ELF-1 (cell line): ENCODE measurements at regions not wholly inside any gene's neighbourhood (a gene's known extent, or its start where the extent isn't known, plus 50 kb on each side); places are given as distances from the start of the nearest gene placed in this dataset.
"Not testable (repeated sequence)": the region's sequence is repeated elsewhere in the genome, so short reads cannot be mapped to it uniquely, and the experiment has no call there.

ENCODE experiments used
- DNase-seq: peaks from one replicate; pipeline ENCODE4 v3.0.0-alpha.2; 2016; ENCODE audit warnings: low read depth, low spot score

DNA sequence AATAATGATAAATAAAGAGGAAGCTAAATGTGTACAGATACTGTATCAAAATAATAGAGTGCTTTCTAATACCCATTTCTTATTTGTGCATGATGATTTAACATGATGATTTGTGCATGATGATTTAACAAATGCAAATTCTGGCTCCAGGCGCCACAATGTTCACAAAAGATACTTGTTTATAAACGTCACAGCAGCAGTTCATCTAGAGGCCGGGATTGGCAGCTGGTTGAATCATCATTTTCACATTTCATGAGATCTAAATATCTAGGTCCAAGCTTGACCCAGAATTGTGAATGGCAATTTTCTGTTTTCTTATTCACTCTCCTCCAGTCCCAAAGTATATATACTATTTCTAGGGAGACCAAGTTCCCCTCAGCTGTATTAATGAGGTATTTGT is 322.0 kb downstream of the SUCLG1 start:
- DNase-seq, result no peak

GRCh38 chr2:84132370-84132769 is 326.7 kb downstream of the SUCLG1 start:
- DNase-seq, result no peak

GRCh38 chr2:84131278-84131830 is 327.7 kb downstream of the SUCLG1 start:
- DNase-seq, result no peak

GRCh38 chr2:84129018-84129417 is 330.1 kb downstream of the SUCLG1 start:
- no peak for DNase-seq

DNA sequence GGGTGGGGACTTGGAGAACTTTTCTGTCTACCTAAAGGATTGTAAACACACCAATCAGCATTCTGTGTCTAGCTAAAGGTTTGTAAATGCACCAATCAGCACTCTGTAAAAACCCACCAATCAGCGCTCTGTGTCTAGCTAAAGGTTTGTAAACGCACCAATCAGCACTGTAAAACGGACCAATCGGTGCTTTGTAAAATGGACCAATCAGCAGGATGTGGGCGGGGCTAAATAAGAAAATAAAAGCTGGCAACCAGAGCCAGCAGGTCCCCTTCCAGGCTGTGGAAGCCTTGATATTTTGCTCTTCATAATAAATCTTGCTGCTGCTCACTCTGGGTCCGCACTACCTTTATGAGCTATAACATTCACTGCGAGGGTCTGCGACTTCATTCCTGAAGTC is 331.3 kb downstream of the SUCLG1 start:
- DNase-seq, result not testable (repeated sequence)

DNA sequence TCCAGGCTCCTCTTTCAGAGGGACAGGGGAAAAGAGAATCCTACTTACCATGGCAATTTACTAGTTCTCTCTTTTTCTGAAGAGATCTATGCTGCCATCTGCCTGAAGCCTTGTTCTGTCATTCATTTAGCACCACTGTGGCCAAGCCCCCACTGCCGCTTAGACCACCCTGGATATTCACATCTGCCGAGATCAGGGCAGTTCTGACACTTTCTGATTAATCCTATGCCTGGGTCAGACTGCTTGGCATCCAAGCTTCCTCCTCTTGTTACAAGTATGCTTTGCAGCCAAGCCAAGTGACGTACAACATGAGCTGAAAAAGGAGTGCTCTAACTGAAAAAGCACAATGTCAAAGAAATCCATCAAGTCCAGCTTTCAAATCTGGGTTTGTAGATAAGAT is 332.6 kb downstream of the SUCLG1 start:
- no peak for DNase-seq

DNA sequence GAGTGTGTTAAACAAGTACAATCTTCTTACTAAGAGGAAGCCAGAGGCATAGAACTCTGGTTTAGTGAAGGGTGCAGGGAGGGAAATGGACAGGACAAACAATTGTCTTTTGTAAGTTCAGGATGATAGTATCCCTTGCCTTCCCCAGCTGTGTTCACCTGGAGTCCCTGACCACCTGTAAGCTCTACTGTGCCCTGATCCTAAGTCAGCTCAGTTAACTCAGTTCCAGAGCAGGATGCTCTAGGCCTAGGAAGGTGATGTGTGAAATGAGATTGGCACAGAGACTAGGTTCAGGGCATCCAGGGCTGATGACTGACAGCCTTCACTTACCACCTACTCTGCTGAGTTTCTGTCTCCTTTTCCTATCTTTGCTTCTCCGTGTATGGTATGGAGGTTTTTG is 333.0 kb downstream of the SUCLG1 start:
- no peak for DNase-seq

DNA sequence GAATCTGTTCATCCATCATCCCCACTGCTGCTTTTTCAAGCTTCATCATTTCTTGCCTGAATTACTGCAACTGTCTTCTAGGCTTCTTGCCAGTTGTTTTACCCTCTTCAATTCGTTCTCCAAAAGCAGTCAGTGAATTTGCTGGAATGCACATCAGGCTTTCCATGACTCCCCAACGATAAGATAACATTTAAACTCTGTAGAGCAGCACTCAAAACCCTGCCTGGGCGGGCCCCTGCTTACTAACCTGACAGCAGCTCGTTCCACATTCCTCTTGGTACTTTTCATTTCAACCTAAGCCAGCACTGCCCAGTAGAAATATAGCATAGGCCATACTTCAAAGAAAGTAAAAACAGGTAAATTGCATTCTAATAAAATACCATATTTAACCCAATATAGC is 342.9 kb downstream of the SUCLG1 start:
- no peak for DNase-seq

DNA sequence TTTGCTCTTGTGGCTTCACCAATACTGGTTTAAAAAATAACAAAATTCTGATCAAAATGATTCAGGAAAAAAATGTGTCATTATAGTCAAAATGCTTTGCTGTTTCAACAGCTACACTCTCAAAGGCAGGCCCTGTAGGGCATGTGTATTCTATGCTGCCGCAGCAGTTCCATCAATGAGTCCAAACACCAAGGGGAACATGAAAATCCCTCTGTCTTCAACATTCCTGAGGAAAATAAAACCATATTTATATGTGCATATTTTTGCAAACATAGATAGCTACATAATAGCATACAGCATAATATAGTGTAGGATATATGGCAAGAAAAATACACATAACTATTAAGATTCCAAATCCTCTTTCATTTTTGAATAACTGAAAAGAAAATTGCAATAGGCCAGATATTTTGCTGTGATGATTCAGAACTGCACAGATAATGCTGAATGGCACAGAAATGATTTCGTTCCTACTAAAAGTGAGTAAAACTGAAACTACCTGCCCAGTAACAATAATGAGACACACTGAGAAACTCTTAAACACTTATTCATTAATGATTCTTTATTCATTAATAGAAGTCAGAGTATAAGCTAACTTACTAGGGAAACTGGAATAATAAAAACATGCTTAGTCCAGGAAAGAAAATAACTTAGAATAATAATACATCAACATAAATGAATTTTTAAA is 343.8 kb downstream of the SUCLG1 start:
- DNase-seq, result no peak

DNA sequence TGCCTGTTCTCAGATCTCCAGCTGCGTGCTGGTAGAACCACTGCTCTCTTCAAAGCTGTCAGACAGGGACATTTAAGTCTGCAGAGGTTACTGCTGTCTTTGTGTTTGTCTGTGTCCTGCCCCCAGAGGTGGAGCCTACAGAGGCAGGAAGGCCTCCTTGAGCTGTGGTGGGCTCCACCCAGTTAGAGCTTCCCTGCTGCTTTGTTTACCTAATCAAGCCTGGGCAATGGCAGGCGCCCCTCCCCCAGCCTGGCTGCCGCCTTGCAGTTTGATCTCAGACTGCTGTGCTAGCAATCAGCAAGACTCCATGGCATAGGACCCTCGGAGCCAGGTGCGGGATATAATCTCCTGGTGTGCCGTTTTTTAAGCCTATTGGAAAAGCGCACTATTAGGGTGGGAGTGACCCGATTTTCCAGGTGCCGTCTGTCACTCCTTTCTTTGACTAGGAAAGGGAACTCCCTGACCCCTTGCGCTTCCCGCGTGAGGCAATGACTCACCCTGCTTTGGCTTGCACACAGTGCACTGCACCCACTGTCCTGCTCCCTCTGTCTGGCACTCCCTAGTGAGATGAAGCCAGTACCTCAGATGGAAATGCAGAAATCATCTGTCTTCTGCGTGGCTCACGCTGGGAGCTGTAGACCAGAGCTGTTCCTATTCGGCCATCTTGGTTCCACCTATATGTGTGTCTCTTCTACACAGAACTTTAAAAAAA is 355.1 kb downstream of the SUCLG1 start:
- not testable (repeated sequence) for DNase-seq

- no peak for DNase-seq
These were observed 356.8 kb downstream of the SUCLG1 start for GRCh38 chr2:84102274-84102673.

- DNase-seq, result no peak
These were observed 370.4 kb downstream of the SUCLG1 start for GRCh38 chr2:84088656-84089055.

DNA sequence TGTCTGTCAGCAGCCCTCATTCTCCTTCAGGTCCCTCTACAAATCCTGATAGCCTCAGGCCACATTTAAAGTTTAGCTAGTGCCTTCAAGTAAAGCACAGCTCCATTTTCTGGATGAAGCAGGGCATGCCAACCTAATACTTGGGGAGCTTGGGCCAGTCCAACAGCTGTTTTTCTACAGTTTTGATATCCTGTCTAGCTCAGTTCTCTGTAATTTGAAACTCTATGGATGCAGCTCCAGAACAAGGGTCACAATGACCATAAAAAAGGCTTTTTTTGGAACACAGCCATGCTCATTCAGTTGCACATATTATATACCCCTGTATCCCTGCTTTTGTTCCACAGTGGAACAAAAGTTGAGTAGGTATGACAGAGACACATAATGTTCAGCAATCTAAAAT is 373.5 kb downstream of the SUCLG1 start:
- peak; percentile 3 for DNase-seq

DNA sequence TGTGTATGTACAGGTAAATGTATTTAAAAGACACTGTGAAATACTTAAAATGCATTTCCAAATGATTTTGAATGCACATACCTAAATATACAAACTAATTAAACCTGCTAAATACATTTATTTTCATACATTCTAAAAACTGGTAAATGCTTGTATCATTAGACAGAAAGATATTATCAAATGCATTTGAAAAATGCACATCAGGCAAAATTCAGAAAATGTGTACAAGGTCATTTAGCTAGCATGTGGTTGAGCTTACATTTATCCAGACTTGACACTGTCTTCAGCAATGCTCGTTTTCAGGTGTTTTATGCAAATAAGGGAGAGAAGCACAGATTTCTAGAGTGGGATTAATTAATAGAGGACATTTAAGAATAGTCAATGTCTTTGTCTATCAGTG is 374.2 kb downstream of the SUCLG1 start:
- no peak for DNase-seq

DNA sequence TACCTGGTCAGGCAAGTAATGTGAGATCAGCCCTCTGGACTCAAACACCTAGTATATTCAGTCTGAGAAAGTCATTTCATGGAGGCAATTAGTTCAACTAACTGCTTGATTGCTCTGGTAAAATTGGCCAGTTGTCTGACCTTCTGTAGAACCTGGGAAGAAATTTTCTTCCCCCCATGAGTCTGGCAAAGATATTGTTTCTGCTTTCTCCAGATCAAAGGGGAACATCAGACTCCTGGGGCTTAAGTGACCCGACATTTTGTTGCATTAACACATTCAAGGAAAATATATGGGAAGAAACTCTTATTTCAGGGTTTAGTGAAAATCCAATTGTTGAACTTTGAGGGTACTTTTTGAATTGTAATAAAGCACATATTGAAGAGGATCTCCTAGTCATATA is 375.1 kb downstream of the SUCLG1 start:
- DNase-seq, result no peak

- DNase-seq, result no peak
These were observed 380.6 kb downstream of the SUCLG1 start for GRCh38 chr2:84078471-84078870.

DNA sequence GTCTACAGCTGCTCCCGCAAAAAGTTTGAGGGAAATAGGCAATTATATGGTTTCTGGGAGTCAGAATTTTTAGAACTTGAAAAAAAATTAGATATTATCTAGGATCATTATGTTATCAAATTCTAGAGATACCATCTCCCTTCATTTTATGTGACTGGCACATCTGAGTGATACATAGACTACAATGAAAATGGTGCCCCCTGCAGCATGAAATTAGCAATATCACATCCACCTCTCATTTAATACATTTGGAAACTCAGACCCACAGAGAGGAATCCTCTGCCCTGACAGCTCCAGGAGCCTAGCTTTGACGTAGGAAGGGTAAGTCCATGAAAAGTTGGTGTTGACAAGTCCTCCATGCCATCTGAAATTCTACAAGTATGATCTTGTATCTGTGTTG is 381.6 kb downstream of the SUCLG1 start:
- DNase-seq, result no peak

GRCh38 chr2:84071050-84071449 is 388.0 kb downstream of the SUCLG1 start:
- no peak for DNase-seq

GRCh38 chr2:84065857-84066256 is 393.2 kb downstream of the SUCLG1 start:
- no peak for DNase-seq

GRCh38 chr2:84057917-84058560 is 401.0 kb downstream of the SUCLG1 start:
- DNase-seq, result no peak

DNA sequence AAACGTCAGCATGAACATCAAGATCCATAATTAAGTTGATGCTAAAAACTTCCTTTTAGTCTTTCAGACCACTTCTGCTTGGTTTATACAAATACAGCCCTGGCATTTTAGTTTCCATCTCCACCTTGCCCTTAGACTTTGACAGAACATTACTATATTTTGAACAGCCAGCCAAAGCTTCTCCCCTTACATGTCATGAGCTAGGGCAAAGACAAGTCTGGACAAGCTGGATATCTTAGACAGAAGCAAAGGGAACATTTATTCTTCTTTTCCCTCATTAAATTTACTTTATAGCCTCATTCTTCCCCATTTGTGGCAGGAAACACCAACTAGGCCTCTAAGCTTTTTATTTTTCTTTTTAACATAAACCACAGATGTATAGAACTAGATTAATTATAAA is 403.3 kb downstream of the SUCLG1 start:
- no peak for DNase-seq

DNA sequence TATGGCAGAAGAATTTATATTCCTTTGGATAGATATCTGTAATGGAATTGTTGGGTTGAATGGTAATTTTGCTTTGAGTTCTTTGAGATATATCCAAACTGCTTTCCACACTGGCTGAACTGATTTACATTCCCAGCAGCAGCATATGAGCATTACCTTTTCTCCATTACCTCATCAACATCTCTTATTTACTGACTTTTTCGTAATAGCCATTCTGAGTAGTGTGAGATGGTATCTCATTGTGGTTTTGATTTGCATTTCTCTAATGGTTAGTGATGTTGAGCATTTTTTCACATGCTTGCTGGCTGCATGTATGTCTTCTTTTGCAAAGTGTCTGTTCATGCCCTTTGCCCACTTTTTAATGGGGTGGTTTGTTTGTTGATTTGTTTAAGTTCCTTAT is 404.5 kb downstream of the SUCLG1 start:
- DNase-seq, result not testable (repeated sequence)

GRCh38 chr2:84052913-84053312 is 406.2 kb downstream of the SUCLG1 start:
- no peak for DNase-seq
